ENCODE measurements at regions not wholly inside any gene's neighbourhood (a gene's known extent, or its start where the extent isn't known, plus 50 kb on each side); places are given as distances from the start of the nearest gene placed in this dataset.

DNA sequence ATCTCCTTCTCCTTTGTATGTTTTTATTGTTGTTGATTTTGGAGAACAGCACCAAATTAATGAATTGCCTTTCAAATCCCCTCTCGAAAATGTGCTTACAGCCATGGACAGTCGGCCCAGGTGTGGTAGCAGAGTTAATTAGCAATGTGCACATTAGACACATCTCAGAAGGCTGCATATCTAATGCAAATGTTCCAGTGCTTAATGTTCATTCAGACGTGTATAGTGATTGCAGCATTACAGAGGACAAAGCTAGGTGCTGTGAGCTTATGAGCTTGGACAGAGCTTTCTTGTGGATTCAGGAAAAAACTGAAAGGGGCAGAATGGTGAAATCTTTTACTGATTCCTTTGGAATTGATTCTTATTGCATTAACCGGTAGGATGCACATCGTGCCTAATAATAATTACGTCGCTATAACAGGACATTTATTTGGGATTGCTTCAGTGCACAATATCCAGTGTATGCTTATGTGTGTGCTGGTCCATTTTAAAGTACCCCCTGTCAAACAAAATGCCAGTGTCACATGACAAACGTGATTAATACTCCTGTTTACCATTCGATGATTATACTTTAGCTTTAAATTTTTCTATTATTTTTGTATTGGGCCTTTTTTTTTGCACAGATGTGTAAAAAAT, 552.9 kb upstream of the EPHA5 start:
- H3K9me3 ChIP-seq (ENCODE audit: control insufficient read depth, insufficient read depth, low read length) = no peaks in the 10 kb centered on the region
- no peak overlapping the region for H3K9ac ChIP-seq (ENCODE audit: low read depth, low read length)
- H3K36me3 ChIP-seq (ENCODE audit: control insufficient read depth, insufficient read depth, low read length) = no peaks in the 10 kb centered on the region
- no peak overlapping the region for H3K4me3 ChIP-seq (ENCODE audit: low read depth, low read length)
- no peaks in the 10 kb centered on the region for H3K27me3 ChIP-seq (ENCODE audit: control insufficient read depth, insufficient read depth, low read length)
- no peaks in the 10 kb centered on the region for H3K4me1 ChIP-seq (ENCODE audit: control insufficient read depth, insufficient read depth, low read length)

- H3K9me3 ChIP-seq (ENCODE audit: control insufficient read depth, insufficient read depth, low read length) = no peaks in the 10 kb centered on the region
Measured at GRCh38 chr4:66219401-66219800, 549.1 kb upstream of the EPHA5 start.

GRCh38 chr4:66216252-66216651, 546.0 kb upstream of the EPHA5 start:
- no peaks in the 10 kb centered on the region for H3K4me1 ChIP-seq (ENCODE audit: control insufficient read depth, insufficient read depth, low read length)
- no peaks in the 10 kb centered on the region for H3K27me3 ChIP-seq (ENCODE audit: control insufficient read depth, insufficient read depth, low read length)
- H3K4me3 ChIP-seq (ENCODE audit: low read depth, low read length) = no peak overlapping the region
- H3K9ac ChIP-seq (ENCODE audit: low read depth, low read length) = no peak overlapping the region
- no peaks in the 10 kb centered on the region for H3K9me3 ChIP-seq (ENCODE audit: control insufficient read depth, insufficient read depth, low read length)
- H3K36me3 ChIP-seq (ENCODE audit: control insufficient read depth, insufficient read depth, low read length) = no peaks in the 10 kb centered on the region

More at GRCh38 chr4:66219401-66219800, 549.1 kb upstream of the EPHA5 start:
- H3K36me3 ChIP-seq (ENCODE audit: control insufficient read depth, insufficient read depth, low read length) = no peaks in the 10 kb centered on the region
- H3K4me1 ChIP-seq (ENCODE audit: control insufficient read depth, insufficient read depth, low read length) = no peaks in the 10 kb centered on the region
- H3K4me3 ChIP-seq (ENCODE audit: low read depth, low read length) = no peak overlapping the region
- H3K27me3 ChIP-seq (ENCODE audit: control insufficient read depth, insufficient read depth, low read length) = no peaks in the 10 kb centered on the region
- no peak overlapping the region for H3K9ac ChIP-seq (ENCODE audit: low read depth, low read length)

DNA sequence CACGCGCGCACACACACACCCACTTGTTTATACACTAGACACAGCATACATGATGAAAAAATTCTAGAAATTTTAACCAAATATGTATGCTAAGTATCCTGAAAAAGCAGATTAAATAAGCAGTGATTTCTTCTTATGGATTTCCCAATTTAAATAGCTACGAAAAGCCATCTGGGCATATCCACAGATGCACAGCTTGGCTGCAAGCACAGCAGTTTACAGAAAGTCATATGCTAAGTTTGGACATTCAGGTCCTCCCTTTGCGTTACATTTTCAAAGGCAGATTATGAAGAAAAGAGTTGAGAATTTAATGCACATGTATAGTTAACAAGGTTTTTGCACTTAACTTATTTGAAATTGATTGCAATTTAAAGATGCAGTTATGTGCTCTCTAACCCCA, 542.2 kb upstream of the EPHA5 start:
- no peak overlapping the region for H3K9ac ChIP-seq (ENCODE audit: low read depth, low read length)
- no peaks in the 10 kb centered on the region for H3K27me3 ChIP-seq (ENCODE audit: control insufficient read depth, insufficient read depth, low read length)
- H3K4me1 ChIP-seq (ENCODE audit: control insufficient read depth, insufficient read depth, low read length) = no peaks in the 10 kb centered on the region
- H3K9me3 ChIP-seq (ENCODE audit: control insufficient read depth, insufficient read depth, low read length) = no peaks in the 10 kb centered on the region
- no peak overlapping the region for H3K4me3 ChIP-seq (ENCODE audit: low read depth, low read length)
- no peaks in the 10 kb centered on the region for H3K36me3 ChIP-seq (ENCODE audit: control insufficient read depth, insufficient read depth, low read length)

DNA sequence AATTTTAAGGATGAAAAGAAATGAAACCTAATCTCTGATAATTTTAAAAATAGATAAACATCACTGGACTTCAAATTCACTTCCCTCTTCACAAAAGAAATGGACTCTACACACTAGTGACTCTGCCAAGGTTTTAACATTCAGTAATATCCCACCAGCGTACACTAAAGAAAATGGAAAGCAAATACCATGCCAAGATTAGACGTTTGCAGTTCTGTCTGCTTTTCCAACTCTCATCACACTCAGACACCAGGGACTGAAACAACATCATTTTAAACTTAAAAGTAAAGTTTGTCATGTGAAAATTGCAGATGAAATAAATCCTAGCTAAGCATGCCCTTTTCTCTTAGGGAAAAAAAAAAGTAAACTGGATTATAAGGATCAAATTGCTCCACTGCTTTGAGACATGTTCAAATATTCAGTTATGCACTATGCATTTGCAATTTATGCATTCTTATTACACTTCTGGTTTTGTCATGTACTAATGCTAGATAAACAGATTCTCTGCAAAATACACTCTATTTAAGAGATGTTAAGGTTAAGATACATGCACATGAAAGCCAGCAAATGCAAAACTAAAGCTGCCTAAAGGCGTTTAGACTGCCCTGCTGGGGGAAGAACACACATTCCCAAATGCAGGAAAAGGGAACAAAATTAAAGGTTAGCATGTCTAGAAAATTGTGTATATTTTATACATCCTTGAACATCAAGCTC, 534.4 kb upstream of the EPHA5 start:
- Histone ChIP-seq H3K4me1 (ENCODE audit: control insufficient read depth, insufficient read depth, low read length) (no peaks in the 10 kb centered on the region), H3K4me3 (ENCODE audit: low read depth, low read length) (no peak overlapping the region), H3K9ac (ENCODE audit: low read depth, low read length) (no peak overlapping the region), H3K36me3 (ENCODE audit: control insufficient read depth, insufficient read depth, low read length) (no peaks in the 10 kb centered on the region), H3K27me3 (ENCODE audit: control insufficient read depth, insufficient read depth, low read length) (no peaks in the 10 kb centered on the region), H3K9me3 (ENCODE audit: control insufficient read depth, insufficient read depth, low read length) (no peaks in the 10 kb centered on the region)

DNA sequence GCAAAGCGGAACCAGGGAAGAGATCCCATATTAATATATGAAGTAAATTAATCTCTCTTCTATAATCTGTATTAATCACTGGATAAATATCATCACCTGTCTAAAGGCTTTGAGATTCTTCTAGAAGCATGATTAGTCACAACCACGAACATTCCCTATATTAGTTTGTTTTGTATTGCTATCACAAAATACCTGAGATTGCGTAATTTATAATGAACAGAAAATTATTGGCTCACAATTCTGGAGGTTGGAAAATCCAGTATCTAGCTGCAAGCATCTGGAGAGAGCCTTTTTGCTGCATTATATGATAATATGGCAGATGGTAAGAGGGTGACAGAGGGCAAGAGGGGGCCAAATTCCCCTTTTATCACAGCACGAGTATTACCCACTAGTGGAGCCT, 532.6 kb upstream of the EPHA5 start:
- H3K4me3 ChIP-seq (ENCODE audit: low read depth, low read length) = no peak overlapping the region
- no peaks in the 10 kb centered on the region for H3K4me1 ChIP-seq (ENCODE audit: control insufficient read depth, insufficient read depth, low read length)
- no peaks in the 10 kb centered on the region for H3K27me3 ChIP-seq (ENCODE audit: control insufficient read depth, insufficient read depth, low read length)
- no peaks in the 10 kb centered on the region for H3K9me3 ChIP-seq (ENCODE audit: control insufficient read depth, insufficient read depth, low read length)
- no peak overlapping the region for H3K9ac ChIP-seq (ENCODE audit: low read depth, low read length)
- H3K36me3 ChIP-seq (ENCODE audit: control insufficient read depth, insufficient read depth, low read length) = no peaks in the 10 kb centered on the region

GRCh38 chr4:66197451-66197850, 527.2 kb upstream of the EPHA5 start:
- no peak overlapping the region for H3K4me3 ChIP-seq (ENCODE audit: low read depth, low read length)
- no peaks in the 10 kb centered on the region for H3K4me1 ChIP-seq (ENCODE audit: control insufficient read depth, insufficient read depth, low read length)
- no peaks in the 10 kb centered on the region for H3K9me3 ChIP-seq (ENCODE audit: control insufficient read depth, insufficient read depth, low read length)
- no peaks in the 10 kb centered on the region for H3K27me3 ChIP-seq (ENCODE audit: control insufficient read depth, insufficient read depth, low read length)
- H3K36me3 ChIP-seq (ENCODE audit: control insufficient read depth, insufficient read depth, low read length) = no peaks in the 10 kb centered on the region
- no peak overlapping the region for H3K9ac ChIP-seq (ENCODE audit: low read depth, low read length)

- Histone ChIP-seq H3K4me3 (ENCODE audit: low read depth, low read length) (no peak overlapping the region), H3K9ac (ENCODE audit: low read depth, low read length) (no peak overlapping the region), H3K27me3 (ENCODE audit: control insufficient read depth, insufficient read depth, low read length) (no peaks in the 10 kb centered on the region), H3K9me3 (ENCODE audit: control insufficient read depth, insufficient read depth, low read length) (no peaks in the 10 kb centered on the region), H3K36me3 (ENCODE audit: control insufficient read depth, insufficient read depth, low read length) (no peaks in the 10 kb centered on the region), H3K4me1 (ENCODE audit: control insufficient read depth, insufficient read depth, low read length) (no peaks in the 10 kb centered on the region)
Measured at GRCh38 chr4:66193487-66193886, 523.2 kb upstream of the EPHA5 start.

DNA sequence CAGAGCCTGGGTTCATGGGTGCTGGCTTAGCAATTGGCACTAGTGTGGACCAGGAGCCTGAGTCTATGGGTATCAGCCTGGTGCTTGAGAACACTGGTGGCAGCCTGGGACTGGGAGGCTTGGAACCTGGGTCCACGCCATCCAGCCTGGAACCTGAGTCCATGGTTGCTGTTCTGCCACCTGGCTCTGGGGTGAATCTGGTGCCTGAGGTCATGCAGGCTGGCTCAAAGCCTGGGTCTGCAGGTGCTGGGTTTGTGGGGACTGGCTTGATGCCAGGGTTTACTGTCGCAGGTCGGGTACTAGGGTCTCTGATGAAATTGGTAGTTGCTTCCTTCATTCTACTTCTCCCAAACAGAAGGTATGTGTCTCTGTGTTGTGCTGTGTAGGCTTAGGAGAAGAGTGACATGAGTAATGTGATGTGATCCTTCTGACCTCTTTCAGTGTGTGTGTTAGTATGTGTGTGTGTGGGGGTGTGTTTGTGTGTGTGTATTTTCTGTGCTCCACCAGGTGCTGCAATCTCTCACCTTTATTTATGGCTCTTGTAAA, 517.0 kb upstream of the EPHA5 start:
- no peak overlapping the region for H3K9ac ChIP-seq (ENCODE audit: low read depth, low read length)
- no peaks in the 10 kb centered on the region for H3K36me3 ChIP-seq (ENCODE audit: control insufficient read depth, insufficient read depth, low read length)
- no peaks in the 10 kb centered on the region for H3K27me3 ChIP-seq (ENCODE audit: control insufficient read depth, insufficient read depth, low read length)
- H3K4me3 ChIP-seq (ENCODE audit: low read depth, low read length) = no peak overlapping the region
- no peaks in the 10 kb centered on the region for H3K9me3 ChIP-seq (ENCODE audit: control insufficient read depth, insufficient read depth, low read length)
- H3K4me1 ChIP-seq (ENCODE audit: control insufficient read depth, insufficient read depth, low read length) = no peaks in the 10 kb centered on the region

DNA sequence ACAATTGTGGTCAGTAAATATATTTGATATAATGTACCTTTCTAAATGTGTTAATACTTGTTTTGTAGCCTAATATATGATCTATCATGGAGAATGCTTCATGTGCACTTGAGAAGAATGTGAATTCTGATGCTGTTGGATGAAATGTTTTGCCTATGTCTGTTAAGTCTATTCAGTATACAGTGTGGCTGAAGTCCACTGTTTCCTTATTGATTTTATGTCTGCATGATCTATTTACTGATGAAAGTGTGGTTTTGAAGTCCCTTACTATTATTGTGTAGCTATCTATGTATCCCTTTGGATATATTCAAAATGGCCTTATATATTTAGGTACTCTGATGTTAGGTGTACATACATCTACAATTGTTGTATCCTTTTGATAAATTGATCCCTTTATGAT, 515.8 kb upstream of the EPHA5 start:
- Histone ChIP-seq H3K4me1 (ENCODE audit: control insufficient read depth, insufficient read depth, low read length) (no peaks in the 10 kb centered on the region), H3K9me3 (ENCODE audit: control insufficient read depth, insufficient read depth, low read length) (no peaks in the 10 kb centered on the region), H3K27me3 (ENCODE audit: control insufficient read depth, insufficient read depth, low read length) (no peaks in the 10 kb centered on the region), H3K9ac (ENCODE audit: low read depth, low read length) (no peak overlapping the region), H3K36me3 (ENCODE audit: control insufficient read depth, insufficient read depth, low read length) (no peaks in the 10 kb centered on the region), H3K4me3 (ENCODE audit: low read depth, low read length) (no peak overlapping the region)

GRCh38 chr4:66182636-66183035, 512.3 kb upstream of the EPHA5 start:
- H3K4me1 ChIP-seq (ENCODE audit: control insufficient read depth, insufficient read depth, low read length) = no peaks in the 10 kb centered on the region

DNA sequence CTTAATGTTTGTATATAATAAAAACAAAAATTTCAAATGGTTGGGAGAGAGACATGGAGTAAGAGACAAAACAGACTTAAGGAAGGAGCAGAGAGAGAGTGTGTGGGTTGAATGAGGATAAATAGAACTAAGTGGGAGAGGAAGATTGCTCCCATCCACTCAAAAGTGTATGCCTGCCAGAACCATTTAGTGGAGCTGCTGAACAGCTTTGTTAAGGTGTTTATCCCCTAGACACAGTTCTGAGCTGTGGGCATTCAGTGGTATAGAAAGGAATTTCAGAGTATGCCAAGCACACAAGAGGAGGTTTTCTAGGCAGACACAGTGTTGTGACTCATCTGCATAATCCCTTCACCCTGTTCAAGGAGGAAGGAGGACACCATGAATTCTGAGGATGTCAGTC, 508.6 kb upstream of the EPHA5 start:
- Histone ChIP-seq H3K9ac (ENCODE audit: low read depth, low read length) (no peak overlapping the region), H3K4me1 (ENCODE audit: control insufficient read depth, insufficient read depth, low read length) (no peaks in the 10 kb centered on the region), H3K36me3 (ENCODE audit: control insufficient read depth, insufficient read depth, low read length) (no peaks in the 10 kb centered on the region), H3K27me3 (ENCODE audit: control insufficient read depth, insufficient read depth, low read length) (no peaks in the 10 kb centered on the region), H3K9me3 (ENCODE audit: control insufficient read depth, insufficient read depth, low read length) (no peaks in the 10 kb centered on the region), H3K4me3 (ENCODE audit: low read depth, low read length) (no peak overlapping the region)

More at GRCh38 chr4:66182636-66183035, 512.3 kb upstream of the EPHA5 start:
- Histone ChIP-seq H3K4me3 (ENCODE audit: low read depth, low read length) (no peak overlapping the region), H3K36me3 (ENCODE audit: control insufficient read depth, insufficient read depth, low read length) (no peaks in the 10 kb centered on the region), H3K9ac (ENCODE audit: low read depth, low read length) (no peak overlapping the region), H3K9me3 (ENCODE audit: control insufficient read depth, insufficient read depth, low read length) (no peaks in the 10 kb centered on the region), H3K27me3 (ENCODE audit: control insufficient read depth, insufficient read depth, low read length) (no peaks in the 10 kb centered on the region)

All from iPS-15b (cell line).